B cell (primary cell): ENCODE measurements at regions not wholly inside any gene's neighbourhood (a gene's known extent, or its start where the extent isn't known, plus 50 kb on each side); places are given as distances from the start of the nearest gene placed in this dataset.

Experiments
- ATAC-seq: fragments of 200-7000 bp; cut with Tn5 transposase; one replicate; pipeline ENCODE4 v1.10.0; 2021; ENCODE audit warnings: low read depth, mild to moderate bottlenecking, moderate number of reproducible peaks, moderate library complexity
- CTCF ChIA-PET: fragments of 350-600 bp; sonication (Branson Sonifier 250); formaldehyde crosslinking; loops from one replicate; lab custom pipeline; 2021; ENCODE audit warnings: antibody characterized with exemption, inconsistent platforms; lab: Charles Lee
- POLR2A ChIA-PET: fragments of 350-600 bp; sonication (Branson Sonifier 250); formaldehyde crosslinking; loops from one replicate; lab custom pipeline; 2021; ENCODE audit warnings: antibody characterized with exemption; lab: Charles Lee
- DNase-seq: peaks from one replicate; pipeline ENCODE4 v3.0.0; 2013
- H2AFZ ChIP-seq: 2 replicates; pipeline ENCODE4 v1.6.1; 2012; ENCODE audit warnings: mild to moderate bottlenecking, low read depth, low read length; ENCODE audit not compliant: insufficient read depth, poor library complexity, severe bottlenecking
- H3K27ac ChIP-seq, 2 donors: 1 replicate in 1 of 2; 2 replicates in 1 of 2; pipeline ENCODE4 v1.5.1; 2012 to 2013; ENCODE audit warnings: low read length in 2 of 2, mild to moderate bottlenecking in 2 of 2, moderate library complexity in 1 of 2
- H3K27me3 ChIP-seq, 4 experiments: fragments of 200-600 bp in 1 of 4; sonication (generic) in 1 of 4; replicated peaks in 1 of 4; 1 replicate in 2 of 4; 2 replicates in 2 of 4; pipeline versions ENCODE4 v1.6.1 to v1.7.0; 2013 to 2016; ENCODE audit warnings: low read length in 3 of 4, mild to moderate bottlenecking in 2 of 4, mixed read lengths in 1 of 4, moderate library complexity in 1 of 4; ENCODE audit not compliant: insufficient read depth in 4 of 4, control insufficient read depth in 3 of 4; ENCODE audit errors: control extremely low read depth in 1 of 4
- H3K36me3 ChIP-seq, 2 experiments: replicated peaks in 1 of 2; 1 replicate in 1 of 2; 2 replicates in 1 of 2; pipeline versions ENCODE4 v1.6.1 to v1.7.1; 2013; ENCODE audit warnings: low read length in 1 of 2; ENCODE audit not compliant: insufficient read depth in 2 of 2, control insufficient read depth in 1 of 2; ENCODE audit errors: control extremely low read depth in 1 of 2, extremely low read depth in 1 of 2
- H3K4me1 ChIP-seq, 2 donors: fragments of 200-600 bp in 1 of 2; sonication (generic) in 1 of 2; 1 replicate in 1 of 2; 2 replicates in 1 of 2; pipeline versions ENCODE4 v1.5.1 to v1.6.1; 2013 to 2017; ENCODE audit warnings: low read length in 2 of 2; ENCODE audit not compliant: control insufficient read depth in 2 of 2, insufficient read depth in 2 of 2
- H3K4me2 ChIP-seq: replicated peaks from 2 replicates; pipeline ENCODE3; 2012; ENCODE audit warnings: mild to moderate bottlenecking, low read depth, low read length; ENCODE audit not compliant: poor library complexity, severe bottlenecking
- H3K4me3 ChIP-seq, 5 experiments: fragments of 200-600 bp in 1 of 5; sonication (generic) in 1 of 5; 1 replicate in 3 of 5; 2 replicates in 2 of 5; pipeline versions ENCODE4 v1.5.1 to v1.7.0; 2011 to 2016; ENCODE audit warnings: low read length in 4 of 5, mild to moderate bottlenecking in 4 of 5, low read depth in 2 of 5, control low read depth in 1 of 5, moderate library complexity in 1 of 5; ENCODE audit not compliant: insufficient read depth in 1 of 5; ENCODE audit errors: control extremely low read depth in 1 of 5, extremely low read depth in 1 of 5
- H3K79me2 ChIP-seq: fragments of 200-600 bp; sonication (generic); one replicate; pipeline ENCODE4 v1.6.0; 2016; ENCODE audit warnings: low read length; ENCODE audit not compliant: control insufficient read depth, insufficient read depth
- H3K9ac ChIP-seq: fragments of 200-600 bp; sonication (generic); 2 replicates; pipeline ENCODE4 v1.6.1; 2017; ENCODE audit warnings: mild to moderate bottlenecking, low read length, moderate library complexity
- H3K9me3 ChIP-seq, 3 donors: one replicate each; pipeline versions ENCODE4 v1.6.1 to v1.7.1; 2013; ENCODE audit warnings: low read length in 2 of 3; ENCODE audit not compliant: control insufficient read depth in 2 of 3, insufficient read depth in 1 of 3; ENCODE audit errors: control extremely low read depth in 1 of 3
- H4K20me1 ChIP-seq: 2 replicates; pipeline ENCODE4 v1.6.0; 2012; ENCODE audit warnings: mild to moderate bottlenecking, low read length; ENCODE audit not compliant: insufficient read depth, control insufficient read depth, poor library complexity, severe bottlenecking
- H3K27ac Mint-ChIP-seq: one replicate; pipeline ENCODE4 v1.8.0; 2021; ENCODE audit warnings: mixed read lengths
- H3K27me3 Mint-ChIP-seq: one replicate; pipeline ENCODE4 v1.8.0; 2021; ENCODE audit warnings: mixed read lengths
- H3K4me1 Mint-ChIP-seq: one replicate; pipeline ENCODE4 v1.8.0; 2021; ENCODE audit warnings: mixed read lengths
- H3K4me3 Mint-ChIP-seq: one replicate; pipeline ENCODE4 v1.8.0; 2021; ENCODE audit warnings: mixed read lengths
- H3K9me3 Mint-ChIP-seq: one replicate; pipeline ENCODE4 v1.8.0; 2022; ENCODE audit warnings: mixed read lengths; ENCODE audit not compliant: insufficient read depth
- EZH2 ChIP-seq: IDR thresholded peaks from 2 replicates; pipeline ENCODE4 v1.6.1; 2012; ENCODE audit warnings: borderline replicate concordance, low read depth, mild to moderate bottlenecking, moderate library complexity, low read length; ENCODE audit not compliant: insufficient read depth, poor library complexity, severe bottlenecking
- WGBS: methylation state at CpG from one replicate; pipeline ENCODE4 v1.1.5; 2013; ENCODE audit warnings: missing lambda C conversion rate; ENCODE audit not compliant: insufficient coverage; 5-methylcytosine and 5-hydroxymethylcytosine counted together
- intact Hi-C: fragments of 100-400 bp; cut with micrococcal nuclease; formaldehyde crosslinking; loops from one replicate; pipeline ENCODE4 v1.10.0; 2022
- TF ChIP-seq, protein P1 (sequence below): fragments of 200-600 bp; IDR thresholded peaks from one replicate; pipeline ENCODE4 v1.8.0; 2022; ENCODE audit warnings: antibody characterized with exemption, mild to moderate bottlenecking

DNA sequence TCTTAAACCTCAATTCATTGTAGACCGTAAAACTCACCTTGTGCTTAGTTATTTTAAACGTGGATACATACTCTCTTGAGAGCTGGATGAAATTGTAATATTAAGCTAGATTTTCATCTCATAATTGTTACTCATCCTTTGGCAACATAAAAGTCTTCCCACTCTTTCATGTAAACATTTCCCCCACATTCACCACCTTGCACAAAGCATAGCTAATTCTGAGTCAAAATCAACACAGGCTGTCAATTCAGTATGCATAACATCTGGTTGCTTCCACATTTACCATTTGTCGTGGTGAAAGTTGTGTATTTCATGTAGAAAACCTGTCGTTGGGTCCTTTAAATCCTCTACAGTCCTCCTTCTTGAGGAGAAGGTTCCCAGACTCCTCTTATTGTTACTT lies 524.6 kb downstream of the OTOL1 start:
- no peaks in the 10 kb centered on the region for H3K9me3 ChIP-seq
- Mint-ChIP-seq H3K27ac (no peak overlapping the region), H3K4me3 (no peak overlapping the region), H3K9me3 (no peaks in the 10 kb centered on the region), H3K4me1 (no peaks in the 10 kb centered on the region), H3K27me3 (no peaks in the 10 kb centered on the region)
- no peaks in the 10 kb centered on the region for H4K20me1 ChIP-seq
- intact Hi-C loops, result no loop called here
- TF ChIP-seq, protein P1, sequence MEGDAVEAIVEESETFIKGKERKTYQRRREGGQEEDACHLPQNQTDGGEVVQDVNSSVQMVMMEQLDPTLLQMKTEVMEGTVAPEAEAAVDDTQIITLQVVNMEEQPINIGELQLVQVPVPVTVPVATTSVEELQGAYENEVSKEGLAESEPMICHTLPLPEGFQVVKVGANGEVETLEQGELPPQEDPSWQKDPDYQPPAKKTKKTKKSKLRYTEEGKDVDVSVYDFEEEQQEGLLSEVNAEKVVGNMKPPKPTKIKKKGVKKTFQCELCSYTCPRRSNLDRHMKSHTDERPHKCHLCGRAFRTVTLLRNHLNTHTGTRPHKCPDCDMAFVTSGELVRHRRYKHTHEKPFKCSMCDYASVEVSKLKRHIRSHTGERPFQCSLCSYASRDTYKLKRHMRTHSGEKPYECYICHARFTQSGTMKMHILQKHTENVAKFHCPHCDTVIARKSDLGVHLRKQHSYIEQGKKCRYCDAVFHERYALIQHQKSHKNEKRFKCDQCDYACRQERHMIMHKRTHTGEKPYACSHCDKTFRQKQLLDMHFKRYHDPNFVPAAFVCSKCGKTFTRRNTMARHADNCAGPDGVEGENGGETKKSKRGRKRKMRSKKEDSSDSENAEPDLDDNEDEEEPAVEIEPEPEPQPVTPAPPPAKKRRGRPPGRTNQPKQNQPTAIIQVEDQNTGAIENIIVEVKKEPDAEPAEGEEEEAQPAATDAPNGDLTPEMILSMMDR, result no peak
- H2AFZ ChIP-seq, result no peak overlapping the region
- H3K79me2 ChIP-seq, result no peaks in the 10 kb centered on the region
- no peak overlapping the region for H3K4me2 ChIP-seq
- no CpG with 5 or more reads among the region's 4 CpGs for WGBS
- ATAC-seq, result no peak
- no peak overlapping the region for H3K4me3 ChIP-seq
- CTCF ChIA-PET, result no interaction called here
- POLR2A ChIA-PET, result no interaction called here
- no peak overlapping the region for H3K9ac ChIP-seq
- H3K27me3 ChIP-seq, result no peaks in the 10 kb centered on the region
- no peak for DNase-seq
- no peaks in the 10 kb centered on the region for H3K36me3 ChIP-seq
- H3K4me1 ChIP-seq, result no peaks in the 10 kb centered on the region
- H3K27ac ChIP-seq, result no peak overlapping the region

DNA sequence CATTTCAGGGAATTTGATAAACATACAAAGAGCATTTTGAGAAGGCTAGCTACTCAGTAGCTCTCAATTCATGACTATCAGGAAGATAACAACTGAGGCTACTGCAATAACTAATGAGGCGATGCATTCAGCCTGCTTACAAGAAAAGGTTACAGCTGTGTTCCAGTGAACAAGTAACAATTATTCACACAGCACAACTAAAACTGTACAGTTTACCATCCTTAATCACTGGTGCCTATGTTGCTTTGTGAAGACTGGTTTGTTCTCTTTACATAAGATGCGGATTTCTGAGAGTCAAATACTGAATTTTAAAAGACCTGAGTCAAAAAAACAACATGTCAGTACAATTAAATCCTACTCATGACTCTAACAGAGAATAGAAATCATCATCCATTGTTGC lies 526.3 kb downstream of the OTOL1 start:
- no peaks in the 10 kb centered on the region for H3K79me2 ChIP-seq
- H3K27ac Mint-ChIP-seq, result no peak overlapping the region
- no peak for DNase-seq
- H4K20me1 ChIP-seq, result no peaks in the 10 kb centered on the region
- H3K4me3 Mint-ChIP-seq, result no peak overlapping the region
- no peaks in the 10 kb centered on the region for H3K9me3 Mint-ChIP-seq
- POLR2A ChIA-PET, result no interaction called here
- intact Hi-C loops, result no loop called here
- no peak overlapping the region for H3K27ac ChIP-seq
- H3K4me1 Mint-ChIP-seq, result no peaks in the 10 kb centered on the region
- H3K9me3 ChIP-seq, result no peaks in the 10 kb centered on the region
- no peak overlapping the region for H3K4me2 ChIP-seq
- H3K27me3 Mint-ChIP-seq, result no peaks in the 10 kb centered on the region
- TF ChIP-seq EZH2, result no peak
- TF ChIP-seq, protein P1, result no peak
- WGBS, result 100% methylated on average over 1 of the region's 2 CpGs
- CTCF ChIA-PET, result no interaction called here
- no peak for ATAC-seq
- no peaks in the 10 kb centered on the region for H3K4me1 ChIP-seq
- no peak overlapping the region for H3K4me3 ChIP-seq
- no peak overlapping the region for H3K9ac ChIP-seq
- no peaks in the 10 kb centered on the region for H3K36me3 ChIP-seq
- no peaks in the 10 kb centered on the region for H3K27me3 ChIP-seq
- H2AFZ ChIP-seq, result no peak overlapping the region
